Mesothelial cell of epicardium (in vitro differentiated cells): ENCODE measurements at regions not wholly inside any gene's neighbourhood (a gene's known extent, or its start where the extent isn't known, plus 50 kb on each side); places are given as distances from the start of the nearest gene placed in this dataset.

Experiments used
- DNase-seq, 2 experiments: peaks; one replicate each; pipeline ENCODE4 v3.0.0; 2021; ENCODE audit warnings: low spot score in 2 of 2; ENCODE audit not compliant: unreplicated experiment in 2 of 2
- H3K27ac Mint-ChIP-seq: 2 replicates; pipeline ENCODE4 v1.8.0; 2021; ENCODE audit warnings: mixed read lengths
- H3K27me3 Mint-ChIP-seq: 2 replicates; pipeline ENCODE4 v1.8.0; 2021; ENCODE audit warnings: low read depth, mixed read lengths
- H3K36me3 Mint-ChIP-seq: 2 replicates; pipeline ENCODE4 v1.8.0; 2021; ENCODE audit warnings: mixed read lengths
- H3K4me1 Mint-ChIP-seq: 2 replicates; pipeline ENCODE4 v1.8.0; 2021; ENCODE audit warnings: mixed read lengths
- H3K4me3 Mint-ChIP-seq: 2 replicates; pipeline ENCODE4 v1.8.0; 2021; ENCODE audit warnings: mild to moderate bottlenecking, moderate library complexity, mixed read lengths
- H3K9me3 Mint-ChIP-seq: 2 replicates; pipeline ENCODE4 v1.8.0; 2021; ENCODE audit warnings: mixed read lengths
- CTCF ChIP-seq: fragments of 200-600 bp; sonication (generic); IDR thresholded peaks from one replicate; pipeline ENCODE4 v1.5.0; 2021; ENCODE audit warnings: antibody characterized with exemption; ENCODE audit not compliant: unreplicated experiment

- Mint-ChIP-seq H3K4me3 (no peak overlapping the region), H3K9me3 (no peaks in the 10 kb centered on the region), H3K27me3 (no peaks in the 10 kb centered on the region), H3K4me1 (peaks cover 2% of the 10 kb centered on the region), H3K36me3 (no peaks in the 10 kb centered on the region), H3K27ac (no peak overlapping the region)
- no peak for DNase-seq
- TF ChIP-seq CTCF, result no peak
Observed at GRCh38 chr2:51350100-51350499, 318.2 kb upstream of the NRXN1 start.

- H3K27me3 Mint-ChIP-seq, result no peaks in the 10 kb centered on the region
- DNase-seq, result no peak
- H3K9me3 Mint-ChIP-seq, result no peaks in the 10 kb centered on the region
- TF ChIP-seq CTCF, result no peak
- no peaks in the 10 kb centered on the region for H3K4me1 Mint-ChIP-seq
- H3K36me3 Mint-ChIP-seq, result no peaks in the 10 kb centered on the region
- H3K4me3 Mint-ChIP-seq, result no peak overlapping the region
- no peak overlapping the region for H3K27ac Mint-ChIP-seq
Observed at GRCh38 chr2:51344886-51345285, 313.0 kb upstream of the NRXN1 start.

GRCh38 chr2:51335087-51336058, 303.4 kb upstream of the NRXN1 start:
- TF ChIP-seq CTCF, result peak; percentile 39
- H3K9me3 Mint-ChIP-seq, result no peaks in the 10 kb centered on the region
- no peaks in the 10 kb centered on the region for H3K4me1 Mint-ChIP-seq
- no peak overlapping the region for H3K4me3 Mint-ChIP-seq
- H3K36me3 Mint-ChIP-seq, result no peaks in the 10 kb centered on the region
- H3K27me3 Mint-ChIP-seq, result no peaks in the 10 kb centered on the region
- H3K27ac Mint-ChIP-seq, result no peak overlapping the region
- DNase-seq, result no peak

GRCh38 chr2:51329512-51329911, 297.6 kb upstream of the NRXN1 start:
- no peak overlapping the region for H3K27ac Mint-ChIP-seq
- TF ChIP-seq CTCF, result no peak
- no peaks in the 10 kb centered on the region for H3K27me3 Mint-ChIP-seq
- no peaks in the 10 kb centered on the region for H3K36me3 Mint-ChIP-seq
- no peak overlapping the region for H3K4me3 Mint-ChIP-seq
- DNase-seq, result no peak
- no peaks in the 10 kb centered on the region for H3K9me3 Mint-ChIP-seq
- no peaks in the 10 kb centered on the region for H3K4me1 Mint-ChIP-seq

GRCh38 chr2:51324051-51324450, 292.1 kb upstream of the NRXN1 start:
- peaks cover 2% of the 10 kb centered on the region for H3K4me1 Mint-ChIP-seq
- H3K36me3 Mint-ChIP-seq, result no peaks in the 10 kb centered on the region
- peaks cover 6% of the 10 kb centered on the region for H3K9me3 Mint-ChIP-seq
- TF ChIP-seq CTCF, result no peak
- H3K4me3 Mint-ChIP-seq, result no peak overlapping the region
- no peak for DNase-seq
- H3K27ac Mint-ChIP-seq, result no peak overlapping the region
- H3K27me3 Mint-ChIP-seq, result no peaks in the 10 kb centered on the region
